Upper lobe of left lung (tissue), 4 donors: ENCODE measurements at regions not wholly inside any gene's neighbourhood (a gene's known extent, or its start where the extent isn't known, plus 50 kb on each side); places are given as distances from the start of the nearest gene placed in this dataset.

ENCODE experiments used
- POLR2A ChIP-seq, 4 donors: fragments of 450-650 bp; IDR thresholded peaks; one replicate each; pipeline ENCODE4 v1.5.1; 2016 to 2017; ENCODE audit warnings: antibody characterized with exemption in 4 of 4, mild to moderate bottlenecking in 2 of 4
- TF ChIP-seq, protein P1 (sequence below), 6 experiments: fragments of 450-650 bp in 4 of 6; fragments of 200-600 bp in 2 of 6; sonication (generic) in 2 of 6; IDR thresholded peaks; one replicate each; pipeline ENCODE4 v1.5.1; 2016 to 2019; ENCODE audit warnings: antibody characterized with exemption in 6 of 6

DNA sequence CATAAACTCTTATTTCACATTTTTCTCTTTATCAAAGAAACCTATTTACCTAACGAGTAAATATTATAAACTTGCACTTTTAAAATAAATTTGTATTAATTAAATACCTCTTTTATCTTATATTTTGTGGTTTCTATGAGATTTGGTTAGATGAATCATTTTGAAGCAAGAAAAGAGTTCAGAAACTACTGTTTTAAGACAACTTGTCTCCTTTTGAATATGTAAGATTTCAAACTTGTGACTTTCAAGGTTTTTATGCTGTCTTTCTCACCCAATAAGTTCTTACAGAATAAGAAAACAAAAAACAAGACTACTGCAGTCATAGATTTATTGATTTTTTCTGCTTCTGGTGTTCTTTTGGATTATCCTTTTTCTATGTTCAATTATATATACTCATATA, 339.0 kb downstream of the SNAPC1 start:
- TF ChIP-seq, protein P1, sequence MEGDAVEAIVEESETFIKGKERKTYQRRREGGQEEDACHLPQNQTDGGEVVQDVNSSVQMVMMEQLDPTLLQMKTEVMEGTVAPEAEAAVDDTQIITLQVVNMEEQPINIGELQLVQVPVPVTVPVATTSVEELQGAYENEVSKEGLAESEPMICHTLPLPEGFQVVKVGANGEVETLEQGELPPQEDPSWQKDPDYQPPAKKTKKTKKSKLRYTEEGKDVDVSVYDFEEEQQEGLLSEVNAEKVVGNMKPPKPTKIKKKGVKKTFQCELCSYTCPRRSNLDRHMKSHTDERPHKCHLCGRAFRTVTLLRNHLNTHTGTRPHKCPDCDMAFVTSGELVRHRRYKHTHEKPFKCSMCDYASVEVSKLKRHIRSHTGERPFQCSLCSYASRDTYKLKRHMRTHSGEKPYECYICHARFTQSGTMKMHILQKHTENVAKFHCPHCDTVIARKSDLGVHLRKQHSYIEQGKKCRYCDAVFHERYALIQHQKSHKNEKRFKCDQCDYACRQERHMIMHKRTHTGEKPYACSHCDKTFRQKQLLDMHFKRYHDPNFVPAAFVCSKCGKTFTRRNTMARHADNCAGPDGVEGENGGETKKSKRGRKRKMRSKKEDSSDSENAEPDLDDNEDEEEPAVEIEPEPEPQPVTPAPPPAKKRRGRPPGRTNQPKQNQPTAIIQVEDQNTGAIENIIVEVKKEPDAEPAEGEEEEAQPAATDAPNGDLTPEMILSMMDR (IDR thresholded peaks at IDR 0.05), result no peak
- no peak for TF ChIP-seq POLR2A (IDR thresholded peaks at IDR 0.05)
